H1 (cell line): ENCODE measurements at regions not wholly inside any gene's neighbourhood (a gene's known extent, or its start where the extent isn't known, plus 50 kb on each side); places are given as distances from the start of the nearest gene placed in this dataset.

Experiments used
- CTCF ChIA-PET: fragments of 300-600 bp; sonication (Branson Sonifier 250); formaldehyde crosslinking; loops from one replicate; lab custom pipeline; 2021; ENCODE audit not compliant: partially characterized antibody; lab: Charles Lee
- POLR2A ChIA-PET: fragments of 300-600 bp; sonication (Branson Sonifier 250); formaldehyde crosslinking; loops from one replicate; lab custom pipeline; 2021; ENCODE audit warnings: inconsistent platforms; ENCODE audit not compliant: partially characterized antibody; lab: Charles Lee
- DNase-seq, 2 experiments: peaks; one replicate each; pipeline versions ENCODE4 v3.0.0 to v3.0.0-alpha.2; 2010 to 2022; ENCODE audit warnings: low spot score in 2 of 2, low read depth in 1 of 2, mixed read lengths in 1 of 2
- FAIRE-seq: peaks from 2 replicates; lab custom pipeline; 2011; peaks lifted over from hg19 to GRCh38; lab: Jason Lieb, UNC
- H2AFZ ChIP-seq: 2 replicates; pipeline ENCODE4 v1.8.1; 2012; ENCODE audit warnings: low read length, inconsistent platforms
- H2AK5ac ChIP-seq: 2 replicates; pipeline ENCODE4 v1.6.1; 2013; ENCODE audit warnings: low read depth, low read length
- H2BK120ac ChIP-seq: replicated peaks from 2 replicates; pipeline ENCODE3; 2013; ENCODE audit warnings: low read depth, low read length, inconsistent platforms
- H2BK12ac ChIP-seq: 2 replicates; pipeline ENCODE4 v1.6.1; 2013; ENCODE audit warnings: low read depth, low read length
- H2BK15ac ChIP-seq: 2 replicates; pipeline ENCODE4 v1.6.1; 2013; ENCODE audit warnings: low read length
- H2BK20ac ChIP-seq: 2 replicates; pipeline ENCODE4 v1.6.1; 2013; ENCODE audit warnings: low read length
- H2BK5ac ChIP-seq: 2 replicates; pipeline ENCODE4 v1.6.1; 2013; ENCODE audit warnings: low read depth, low read length
- H3K14ac ChIP-seq: 2 replicates; pipeline ENCODE4 v1.6.1; 2013; ENCODE audit warnings: inconsistent platforms; ENCODE audit not compliant: insufficient read length
- H3K18ac ChIP-seq: 2 replicates; pipeline ENCODE4 v1.6.1; 2013; ENCODE audit warnings: low read length; ENCODE audit errors: extremely low read depth
- H3K23ac ChIP-seq: 2 replicates; pipeline ENCODE4 v1.6.1; 2013; ENCODE audit warnings: inconsistent platforms; ENCODE audit not compliant: insufficient read length
- H3K23me2 ChIP-seq: 2 replicates; pipeline ENCODE4 v1.6.1; 2013; ENCODE audit warnings: low read depth, low read length
- H3K27ac ChIP-seq: 2 replicates; pipeline ENCODE4 v1.6.1; 2011; ENCODE audit warnings: low read depth, low read length, inconsistent platforms
- H3K27me3 ChIP-seq, 4 experiments: replicated peaks in 1 of 4; 1 replicate in 1 of 4; 2 replicates in 3 of 4; pipeline versions ENCODE4 v1.6.1 to v1.8.1; 2011 to 2013; ENCODE audit warnings: low read length in 3 of 4, mild to moderate bottlenecking in 3 of 4, inconsistent platforms in 2 of 4, mixed read lengths in 2 of 4, moderate library complexity in 1 of 4; ENCODE audit not compliant: control insufficient read depth in 3 of 4, insufficient read depth in 3 of 4; ENCODE audit errors: extremely low read depth in 1 of 4
- H3K36me3 ChIP-seq, 4 experiments: 2 replicates each; pipeline versions ENCODE4 v1.6.1 to v1.8.1; 2011 to 2013; ENCODE audit warnings: mild to moderate bottlenecking in 4 of 4, low read length in 3 of 4, moderate library complexity in 2 of 4, control low read depth in 1 of 4, inconsistent platforms in 1 of 4; ENCODE audit not compliant: insufficient read depth in 4 of 4, control insufficient read depth in 2 of 4
- H3K4ac ChIP-seq: replicated peaks from 2 replicates; pipeline ENCODE3; 2013; ENCODE audit warnings: low read length, low read depth, mixed read lengths, inconsistent platforms; ENCODE audit not compliant: insufficient read length
- H3K4me1 ChIP-seq, 4 experiments: replicated peaks in 1 of 4; 1 replicate in 1 of 4; 2 replicates in 3 of 4; pipeline versions ENCODE4 v1.6.1 to v1.8.1; 2011 to 2013; ENCODE audit warnings: low read length in 3 of 4, inconsistent platforms in 2 of 4, mixed read lengths in 1 of 4; ENCODE audit not compliant: insufficient read depth in 4 of 4, control insufficient read depth in 3 of 4
- H3K4me2 ChIP-seq, 2 experiments: 2 replicates each; pipeline versions ENCODE4 v1.6.1 to v1.8.1; 2011 to 2013; ENCODE audit warnings: low read depth in 2 of 2, low read length in 2 of 2, control low read depth in 1 of 2, inconsistent platforms in 1 of 2, mild to moderate bottlenecking in 1 of 2; ENCODE audit not compliant: insufficient read depth in 1 of 2
- H3K4me3 ChIP-seq, 4 experiments: fragments of 200-600, 300-600 bp in 1 of 4; sonication (generic), shearing (Covaris generic), sonication (Bioruptor Twin) in 1 of 4; 2 replicates each; pipeline versions ENCODE4 v1.5.1 to v1.8.1; 2011 to 2016; ENCODE audit warnings: low read length in 4 of 4, low read depth in 3 of 4, control low read depth in 2 of 4, inconsistent platforms in 2 of 4, mild to moderate bottlenecking in 2 of 4, mixed read lengths in 1 of 4, moderate library complexity in 1 of 4; ENCODE audit not compliant: insufficient read depth in 2 of 4; ENCODE audit errors: extremely low read depth in 1 of 4
- H3K56ac ChIP-seq: replicated peaks from 2 replicates; pipeline ENCODE3; 2013; ENCODE audit warnings: low read depth, mild to moderate bottlenecking, mixed read lengths, low read length, inconsistent platforms; ENCODE audit not compliant: insufficient read length
- H3K79me1 ChIP-seq: 2 replicates; pipeline ENCODE4 v1.6.1; 2013; ENCODE audit warnings: low read depth, low read length, control low read depth
- H3K79me2 ChIP-seq, 2 experiments: 2 replicates each; pipeline versions ENCODE4 v1.6.1 to v1.8.1; 2012 to 2013; ENCODE audit warnings: low read length in 2 of 2, mild to moderate bottlenecking in 2 of 2, inconsistent platforms in 1 of 2; ENCODE audit not compliant: insufficient read depth in 2 of 2, control insufficient read depth in 1 of 2
- H3K9ac ChIP-seq, 4 experiments: replicated peaks in 1 of 4; 1 replicate in 1 of 4; 2 replicates in 3 of 4; pipeline versions ENCODE4 v1.6.1 to v1.8.1; 2011 to 2013; ENCODE audit warnings: low read depth in 3 of 4, low read length in 3 of 4, control low read depth in 2 of 4, mild to moderate bottlenecking in 2 of 4, moderate library complexity in 2 of 4, inconsistent platforms in 1 of 4; ENCODE audit errors: extremely low read depth in 1 of 4
- H3K9me3 ChIP-seq, 2 experiments: 2 replicates each; pipeline versions ENCODE4 v1.6.1 to v1.8.1; 2012 to 2013; ENCODE audit warnings: mild to moderate bottlenecking in 2 of 2, moderate library complexity in 2 of 2, control low read depth in 1 of 2, inconsistent platforms in 1 of 2, low read depth in 1 of 2, low read length in 1 of 2, mixed read lengths in 1 of 2; ENCODE audit not compliant: insufficient read depth in 2 of 2
- H4K20me1 ChIP-seq, 2 experiments: replicated peaks in 1 of 2; 2 replicates each; pipeline versions ENCODE3 to v1.8.1; 2011 to 2013; ENCODE audit warnings: inconsistent platforms in 2 of 2, low read length in 2 of 2, mild to moderate bottlenecking in 1 of 2; ENCODE audit not compliant: insufficient read depth in 2 of 2, control insufficient read depth in 1 of 2
- H4K5ac ChIP-seq: 2 replicates; pipeline ENCODE4 v1.6.1; 2013; ENCODE audit warnings: low read length, low read depth, mixed read lengths, inconsistent platforms; ENCODE audit not compliant: insufficient read length
- H4K8ac ChIP-seq: 2 replicates; pipeline ENCODE4 v1.8.0; 2013; ENCODE audit warnings: mild to moderate bottlenecking, moderate library complexity, low read length, inconsistent platforms; ENCODE audit not compliant: insufficient read depth; ENCODE audit errors: extremely low read depth
- H4K91ac ChIP-seq: replicated peaks from 2 replicates; pipeline ENCODE3; 2013; ENCODE audit warnings: low read length, mixed read lengths, inconsistent platforms; ENCODE audit not compliant: insufficient read length
- BRCA1 ChIP-seq: IDR thresholded peaks from 2 replicates; pipeline ENCODE4 v1.6.1; 2012; ENCODE audit warnings: low read depth, low read length, improper control_type of control experiment
- CHD1 ChIP-seq: IDR thresholded peaks from 2 replicates; pipeline ENCODE4 v1.6.1; 2012; ENCODE audit warnings: low read depth, low read length, improper control_type of control experiment
- CHD2 ChIP-seq: IDR thresholded peaks from 2 replicates; pipeline ENCODE4 v1.6.1; 2012; ENCODE audit warnings: low read length, improper control_type of control experiment
- HDAC2 ChIP-seq, 2 experiments: fragments of 300-600 bp in 1 of 2; sonication (generic) in 1 of 2; IDR thresholded peaks; 2 replicates each; pipeline ENCODE4 v1.6.1; 2011 to 2012; ENCODE audit warnings: low read depth in 2 of 2, low read length in 2 of 2, mild to moderate bottlenecking in 2 of 2, moderate library complexity in 2 of 2, borderline replicate concordance in 1 of 2, inconsistent platforms in 1 of 2
- KDM1A ChIP-seq: fragments of 200-600, 300-600 bp; sonication (generic); IDR thresholded peaks from 2 replicates; pipeline ENCODE4 v1.7.1; 2016; ENCODE audit warnings: mild to moderate bottlenecking, low read length, borderline replicate concordance
- MAFK ChIP-seq: IDR thresholded peaks from 2 replicates; pipeline ENCODE4 v1.6.1; 2012; ENCODE audit warnings: low read depth, mild to moderate bottlenecking, improper control_type of control experiment, low read length
- NANOG ChIP-seq: IDR thresholded peaks from 2 replicates; pipeline ENCODE4 v1.6.1; 2011; ENCODE audit warnings: low read length, low read depth, mild to moderate bottlenecking, inconsistent platforms; ENCODE audit not compliant: insufficient read depth, poor library complexity, severe bottlenecking
- PHF8 ChIP-seq: fragments of 200-600 bp; sonication (generic); conservative IDR thresholded peaks from 2 replicates; pipeline ENCODE4 v1.7.1; 2012; ENCODE audit warnings: low read depth, mild to moderate bottlenecking, inconsistent platforms, low read length, moderate library complexity
- RBBP5 ChIP-seq: IDR thresholded peaks from 2 replicates; pipeline ENCODE4 v1.7.1; 2012; ENCODE audit warnings: low read depth, mild to moderate bottlenecking, inconsistent platforms, low read length, moderate library complexity, borderline replicate concordance
- RXRA ChIP-seq: IDR thresholded peaks from 2 replicates; pipeline ENCODE4 v1.6.1; 2011; ENCODE audit warnings: low read depth, mild to moderate bottlenecking, low read length, moderate library complexity; ENCODE audit not compliant: insufficient read depth
- SP4 ChIP-seq: IDR thresholded peaks from 2 replicates; pipeline ENCODE4 v1.6.1; 2012; ENCODE audit warnings: low read length, inconsistent platforms
- WGBS, 2 experiments: shearing (Covaris generic) in 1 of 2; methylation state at CpG; one replicate each; pipeline versions ENCODE4 v1.1.6 to v1.1.7; 2013 to 2015; ENCODE audit warnings: low lambda C conversion rate in 2 of 2, mixed read lengths in 2 of 2, inconsistent platforms in 1 of 2, low coverage in 1 of 2, missing lambda C conversion rate in 1 of 2; ENCODE audit not compliant: insufficient replicate concordance in 2 of 2, insufficient coverage in 1 of 2, insufficient read length in 1 of 2; ENCODE audit errors: extremely low coverage in 1 of 2, missing lambda C conversion rate in 1 of 2; 5-methylcytosine and 5-hydroxymethylcytosine counted together
- TF ChIP-seq, protein P1 (sequence below): IDR thresholded peaks from 2 replicates; pipeline ENCODE4 v1.6.1; 2012; ENCODE audit warnings: low read length, inconsistent platforms
- TF ChIP-seq, protein P2 (sequence below): IDR thresholded peaks from 2 replicates; pipeline ENCODE4 v1.6.1; 2011; ENCODE audit warnings: low read depth, mild to moderate bottlenecking, low read length; ENCODE audit not compliant: insufficient read depth

DNA sequence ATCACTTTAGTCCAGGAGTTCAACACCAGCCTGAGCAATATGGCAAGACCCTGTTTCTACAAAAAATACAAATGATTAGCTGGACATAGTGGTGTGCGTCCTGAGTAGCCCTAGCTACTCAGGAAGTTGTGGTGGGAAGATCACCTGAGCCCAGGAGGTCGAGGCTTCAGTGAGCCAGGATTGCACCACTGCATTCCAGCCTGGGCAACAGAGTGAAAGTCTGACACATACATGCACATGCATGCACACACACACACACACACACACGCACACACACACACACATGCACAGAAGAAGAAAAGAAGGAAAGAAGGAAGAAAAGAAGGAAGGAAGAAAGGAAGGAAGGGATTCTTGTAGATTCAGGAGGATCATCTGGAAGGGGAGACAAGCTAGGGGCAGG is 104.4 kb upstream of the USP25 start:
- no peaks in the 10 kb centered on the region for H3K79me2 ChIP-seq
- no peak overlapping the region for H3K14ac ChIP-seq
- no peaks in the 10 kb centered on the region for H3K27me3 ChIP-seq
- H2BK120ac ChIP-seq: no peak overlapping the region
- no peak overlapping the region for H3K4me2 ChIP-seq
- ChIA-PET CTCF (no interaction called here), POLR2A (no interaction called here)
- H3K36me3 ChIP-seq: no peaks in the 10 kb centered on the region
- no peaks in the 10 kb centered on the region for H3K79me1 ChIP-seq
- H4K91ac ChIP-seq: no peak overlapping the region
- H2AK5ac ChIP-seq: no peak overlapping the region
- H3K4me1 ChIP-seq: peaks cover 0 to 3% (median 1%) of the 10 kb centered on the region in 4 experiments; a peak in 2 of 7 replicates
- H3K18ac ChIP-seq: no peak overlapping the region
- no peak overlapping the region for H3K27ac ChIP-seq
- no peak overlapping the region for H3K4me3 ChIP-seq
- H3K23ac ChIP-seq: no peak overlapping the region
- no peak overlapping the region for H2BK15ac ChIP-seq
- no peak overlapping the region for H2BK20ac ChIP-seq
- no peak overlapping the region for H3K4ac ChIP-seq
- H4K8ac ChIP-seq: no peak overlapping the region
- H3K56ac ChIP-seq: no peak overlapping the region
- no peaks in the 10 kb centered on the region for H3K23me2 ChIP-seq
- H4K5ac ChIP-seq: no peak overlapping the region
- DNase-seq (no peak), FAIRE-seq (no peak)
- H2BK5ac ChIP-seq: no peak overlapping the region
- H2BK12ac ChIP-seq: no peak overlapping the region
- H2AFZ ChIP-seq: no peak overlapping the region
- no peaks in the 10 kb centered on the region for H4K20me1 ChIP-seq
- 69% methylated on average over 3 of the region's 3 CpGs; no CpG with 5 or more reads in 1 of the 2 experiments for WGBS, 2 experiments
- no peaks in the 10 kb centered on the region for H3K9me3 ChIP-seq
- H3K9ac ChIP-seq: no peak overlapping the region
- no peak for TF ChIP-seq RXRA
- no peak for TF ChIP-seq SP4
- TF ChIP-seq BRCA1: no peak
- TF ChIP-seq MAFK: no peak
- TF ChIP-seq HDAC2 (IDR thresholded peaks at IDR 0.05; ENCODE audit: borderline replicate concordance in 1 of 2, low read depth in 2 of 2, low read length in 2 of 2): no peak
- no peak for TF ChIP-seq KDM1A
- TF ChIP-seq, protein P1, sequence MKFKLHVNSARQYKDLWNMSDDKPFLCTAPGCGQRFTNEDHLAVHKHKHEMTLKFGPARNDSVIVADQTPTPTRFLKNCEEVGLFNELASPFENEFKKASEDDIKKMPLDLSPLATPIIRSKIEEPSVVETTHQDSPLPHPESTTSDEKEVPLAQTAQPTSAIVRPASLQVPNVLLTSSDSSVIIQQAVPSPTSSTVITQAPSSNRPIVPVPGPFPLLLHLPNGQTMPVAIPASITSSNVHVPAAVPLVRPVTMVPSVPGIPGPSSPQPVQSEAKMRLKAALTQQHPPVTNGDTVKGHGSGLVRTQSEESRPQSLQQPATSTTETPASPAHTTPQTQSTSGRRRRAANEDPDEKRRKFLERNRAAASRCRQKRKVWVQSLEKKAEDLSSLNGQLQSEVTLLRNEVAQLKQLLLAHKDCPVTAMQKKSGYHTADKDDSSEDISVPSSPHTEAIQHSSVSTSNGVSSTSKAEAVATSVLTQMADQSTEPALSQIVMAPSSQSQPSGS: no peak
- no peak for TF ChIP-seq CHD1
- no peak for TF ChIP-seq NANOG
- no peak for TF ChIP-seq PHF8
- no peak for TF ChIP-seq RBBP5
- TF ChIP-seq, protein P2, sequence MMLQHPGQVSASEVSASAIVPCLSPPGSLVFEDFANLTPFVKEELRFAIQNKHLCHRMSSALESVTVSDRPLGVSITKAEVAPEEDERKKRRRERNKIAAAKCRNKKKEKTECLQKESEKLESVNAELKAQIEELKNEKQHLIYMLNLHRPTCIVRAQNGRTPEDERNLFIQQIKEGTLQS: no peak
- no peak for TF ChIP-seq CHD2
